AG09319 (cell line): ENCODE measurements at regions not wholly inside any gene's neighbourhood (a gene's known extent, or its start where the extent isn't known, plus 50 kb on each side); places are given as distances from the start of the nearest gene placed in this dataset.

Experiments used
- DNase-seq: peaks from one replicate; pipeline ENCODE4 v3.0.0-alpha.2; 2010; ENCODE audit warnings: low read depth; ENCODE audit errors: extremely low read depth
- TF ChIP-seq, protein P1 (sequence below): IDR thresholded peaks from 2 replicates; pipeline ENCODE4 v1.5.1; 2011; ENCODE audit warnings: low read depth, mild to moderate bottlenecking, inconsistent platforms, low read length, moderate library complexity

DNA sequence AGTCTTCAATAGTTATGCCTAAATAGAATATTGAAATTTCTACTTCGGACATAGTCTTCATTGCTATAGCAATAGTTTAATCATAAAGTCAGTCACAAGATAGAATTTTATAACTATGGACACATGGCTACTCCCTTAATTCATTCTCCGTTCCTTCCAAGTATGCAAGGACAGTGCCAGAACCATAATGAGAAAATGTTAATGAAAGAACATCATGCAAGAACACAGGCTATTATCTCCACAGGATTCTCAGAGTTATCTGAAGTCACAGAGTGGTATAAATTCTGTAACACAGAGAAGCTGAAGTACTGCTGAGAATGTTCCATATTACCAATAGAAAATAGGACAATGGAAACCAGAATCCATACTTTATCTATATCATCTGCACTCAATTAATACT, 826.2 kb downstream of the EPHA7 start:
- TF ChIP-seq, protein P1, sequence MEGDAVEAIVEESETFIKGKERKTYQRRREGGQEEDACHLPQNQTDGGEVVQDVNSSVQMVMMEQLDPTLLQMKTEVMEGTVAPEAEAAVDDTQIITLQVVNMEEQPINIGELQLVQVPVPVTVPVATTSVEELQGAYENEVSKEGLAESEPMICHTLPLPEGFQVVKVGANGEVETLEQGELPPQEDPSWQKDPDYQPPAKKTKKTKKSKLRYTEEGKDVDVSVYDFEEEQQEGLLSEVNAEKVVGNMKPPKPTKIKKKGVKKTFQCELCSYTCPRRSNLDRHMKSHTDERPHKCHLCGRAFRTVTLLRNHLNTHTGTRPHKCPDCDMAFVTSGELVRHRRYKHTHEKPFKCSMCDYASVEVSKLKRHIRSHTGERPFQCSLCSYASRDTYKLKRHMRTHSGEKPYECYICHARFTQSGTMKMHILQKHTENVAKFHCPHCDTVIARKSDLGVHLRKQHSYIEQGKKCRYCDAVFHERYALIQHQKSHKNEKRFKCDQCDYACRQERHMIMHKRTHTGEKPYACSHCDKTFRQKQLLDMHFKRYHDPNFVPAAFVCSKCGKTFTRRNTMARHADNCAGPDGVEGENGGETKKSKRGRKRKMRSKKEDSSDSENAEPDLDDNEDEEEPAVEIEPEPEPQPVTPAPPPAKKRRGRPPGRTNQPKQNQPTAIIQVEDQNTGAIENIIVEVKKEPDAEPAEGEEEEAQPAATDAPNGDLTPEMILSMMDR: no peak
- DNase-seq: no peak

DNA sequence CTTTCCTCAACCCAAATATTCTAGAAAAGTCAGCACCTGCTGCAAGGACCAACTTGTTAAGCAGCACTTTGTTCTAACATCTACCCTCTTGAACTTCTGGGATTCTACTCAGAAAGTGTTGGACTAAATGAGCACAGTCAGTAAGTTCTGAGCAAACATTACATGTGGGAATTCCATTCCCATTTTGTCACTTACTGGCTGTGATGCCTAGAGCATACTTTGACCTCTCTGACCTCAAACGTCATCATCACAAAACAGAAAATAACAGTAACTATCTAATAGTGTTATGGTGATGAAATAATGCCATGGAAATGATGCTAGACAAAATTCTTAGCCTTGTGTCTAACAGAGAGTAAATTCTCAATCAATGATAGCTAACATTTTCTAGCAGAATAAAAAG, 829.4 kb downstream of the EPHA7 start:
- TF ChIP-seq, protein P1: no peak
- DNase-seq: no peak

DNA sequence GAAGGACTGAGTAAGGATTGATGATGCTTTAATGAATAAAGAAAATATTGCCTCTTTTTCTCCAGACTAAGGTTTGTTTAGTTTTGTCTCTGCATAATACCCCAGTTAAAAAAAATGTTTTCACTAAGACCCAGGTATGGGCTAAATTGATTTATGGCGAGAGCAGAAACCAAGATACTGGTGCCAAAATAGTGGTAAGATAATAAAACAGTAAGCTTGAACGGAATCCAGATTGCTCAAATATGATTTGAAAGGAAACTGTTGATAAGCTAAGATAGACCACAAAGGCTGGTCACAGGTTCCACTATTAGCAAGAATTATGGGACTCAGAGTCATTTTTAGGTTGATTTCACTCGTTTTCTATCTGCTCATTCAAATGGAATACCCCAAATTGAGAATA, 831.2 kb downstream of the EPHA7 start:
- TF ChIP-seq, protein P1: no peak
- DNase-seq: no peak

DNA sequence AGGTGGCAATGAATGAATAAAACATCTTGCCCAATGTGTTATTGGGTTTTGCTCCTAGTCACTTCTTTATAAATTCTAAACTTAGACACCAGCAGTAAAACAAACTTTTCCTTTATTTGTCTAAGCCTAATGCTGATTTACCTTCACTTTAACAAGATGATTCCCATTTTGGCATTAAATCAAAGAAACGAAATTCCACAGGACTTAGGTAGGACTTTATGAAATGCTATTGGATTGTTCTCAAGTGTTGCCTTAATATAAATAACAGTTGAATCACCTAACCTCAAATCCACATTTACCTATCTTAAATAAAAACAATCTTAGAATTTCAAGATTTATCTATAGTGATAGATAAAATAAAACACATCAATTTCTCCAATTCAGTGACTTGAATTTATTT, 831.8 kb downstream of the EPHA7 start:
- DNase-seq: no peak
- TF ChIP-seq, protein P1: no peak

DNA sequence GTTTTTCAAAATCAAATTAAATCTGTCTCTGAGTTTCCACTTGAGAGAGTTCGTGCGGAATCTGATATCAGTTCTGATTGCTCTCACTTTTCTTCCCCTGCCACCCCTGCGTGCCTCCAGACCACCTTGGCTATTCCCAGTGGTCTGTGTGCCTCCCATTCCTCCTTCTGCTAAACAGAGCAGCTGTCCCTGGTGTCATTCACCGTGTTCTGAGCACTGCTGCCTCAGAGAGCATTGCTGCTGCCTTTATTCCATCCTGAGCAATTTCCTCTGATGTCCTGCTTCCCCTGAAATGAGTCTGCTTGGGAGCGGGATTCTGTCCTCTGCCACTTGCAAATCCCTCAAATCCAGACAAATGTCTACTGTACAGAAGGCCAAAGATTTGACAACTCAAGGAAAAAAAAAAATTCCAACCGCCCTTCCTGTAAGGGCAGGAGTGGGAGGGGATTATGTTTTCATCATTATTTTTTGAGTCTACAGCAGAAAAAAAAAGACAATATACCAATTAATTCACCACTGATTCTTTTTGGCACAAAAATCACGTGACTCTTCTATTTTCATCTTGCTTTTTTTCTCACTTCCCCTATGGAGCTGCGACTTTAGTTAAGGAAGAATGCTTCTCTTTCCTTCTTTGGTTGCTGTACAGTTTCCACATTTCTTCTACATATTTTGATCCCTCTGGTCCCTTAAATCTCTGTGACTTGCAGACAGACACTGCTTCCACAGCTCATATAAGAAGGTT, 833.0 kb downstream of the EPHA7 start:
- TF ChIP-seq, protein P1: no peak
- DNase-seq: no peak

DNA sequence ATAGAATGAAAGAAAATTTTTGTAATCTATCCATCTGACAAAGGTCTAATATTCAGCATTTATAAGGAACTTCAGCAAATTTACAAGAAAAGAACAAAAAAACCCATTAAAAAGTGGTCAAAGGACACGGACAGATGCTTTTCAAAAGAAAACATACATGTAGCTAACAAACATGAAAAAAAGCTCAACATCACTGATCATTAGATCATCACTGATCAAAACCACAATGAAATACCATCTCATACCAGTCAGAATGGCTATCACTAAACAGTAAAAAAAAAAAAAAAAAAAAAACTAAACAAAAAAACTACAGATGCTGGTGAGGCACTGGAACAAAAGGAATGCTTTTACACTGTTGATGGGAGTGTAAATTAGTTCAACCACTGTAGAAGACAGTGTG, 837.1 kb downstream of the EPHA7 start:
- no peak for DNase-seq
- TF ChIP-seq, protein P1: no peak

DNA sequence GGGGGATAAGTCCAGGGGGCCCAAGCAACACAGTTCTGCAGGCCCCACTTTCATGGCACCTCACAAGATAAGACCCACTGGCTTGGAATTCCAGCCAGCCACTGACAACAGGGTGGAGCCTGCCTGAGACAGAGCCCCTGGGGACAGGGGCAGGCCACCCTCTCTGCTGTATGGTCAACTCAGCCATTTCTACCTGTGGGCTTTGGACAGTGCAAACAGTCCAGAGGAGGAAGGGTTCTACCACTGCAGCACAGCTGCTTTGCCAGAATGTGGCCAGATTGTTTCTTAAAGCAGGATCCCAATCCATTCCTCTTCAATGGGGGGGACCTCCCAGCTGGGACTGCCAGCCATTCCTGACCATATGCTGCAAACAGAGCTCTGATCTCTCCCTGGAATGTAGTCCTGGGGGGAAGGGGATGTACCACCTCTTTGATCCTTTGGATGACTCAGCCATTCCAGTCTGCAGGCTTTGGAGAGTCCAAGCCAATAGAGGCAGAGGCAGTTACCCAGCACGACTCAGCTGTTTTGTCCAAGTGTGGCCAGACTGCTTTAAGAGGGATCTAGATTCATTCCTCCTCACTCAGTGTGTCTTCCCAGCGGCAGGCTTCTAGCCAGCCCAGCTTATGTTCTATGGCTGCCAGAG, 842.2 kb downstream of the EPHA7 start:
- DNase-seq: no peak
- TF ChIP-seq, protein P1: no peak
